Adrenal gland (tissue), 5 donors: ENCODE measurements at regions not wholly inside any gene's neighbourhood (a gene's known extent, or its start where the extent isn't known, plus 50 kb on each side); places are given as distances from the start of the nearest gene placed in this dataset.

ENCODE experiments used
- CTCF ChIP-seq, 6 experiments: fragments of 450-650 bp in 4 of 6; fragments of 200-600 bp in 2 of 6; sonication (generic) in 1 of 6; IDR thresholded peaks; 1 replicate in 5 of 6; 2 replicates in 1 of 6; pipeline versions ENCODE4 v1.5.1 to v1.8.0; 2016 to 2021; ENCODE audit warnings: antibody characterized with exemption in 6 of 6, mild to moderate bottlenecking in 2 of 6, moderate library complexity in 1 of 6
- POLR2A ChIP-seq, 2 donors: fragments of 450-650 bp; IDR thresholded peaks; one replicate each; pipeline ENCODE4 v1.6.1; 2017; ENCODE audit warnings: antibody characterized with exemption in 2 of 2, mild to moderate bottlenecking in 2 of 2, moderate library complexity in 1 of 2
- donor health status: DM: no; HTN: no; CAD: no.

- TF ChIP-seq CTCF (IDR thresholded peaks at IDR 0.05) (no peak), POLR2A (IDR thresholded peaks at IDR 0.05) (no peak)
Observed at GRCh38 chr1:20432341-20432740, 53.7 kb downstream of the CAMK2N1 start.
